Stimulated activated CD4-positive, alpha-beta T cell treated with anti-CD3 and anti-CD28 coated beads, TNF-alpha, amount 100 ng/mL, for 48 hours (primary cell): ENCODE measurements at regions not wholly inside any gene's neighbourhood (a gene's known extent, or its start where the extent isn't known, plus 50 kb on each side); places are given as distances from the start of the nearest gene placed in this dataset.
"Not testable (repeated sequence)": the region's sequence is repeated elsewhere in the genome, so short reads cannot be mapped to it uniquely, and the experiment has no call there.

ENCODE experiments used
- DNase-seq, 3 donors: peaks; one replicate each; pipeline ENCODE4 v3.0.0-alpha.2; 2020; ENCODE audit warnings: low read depth in 3 of 3

DNA sequence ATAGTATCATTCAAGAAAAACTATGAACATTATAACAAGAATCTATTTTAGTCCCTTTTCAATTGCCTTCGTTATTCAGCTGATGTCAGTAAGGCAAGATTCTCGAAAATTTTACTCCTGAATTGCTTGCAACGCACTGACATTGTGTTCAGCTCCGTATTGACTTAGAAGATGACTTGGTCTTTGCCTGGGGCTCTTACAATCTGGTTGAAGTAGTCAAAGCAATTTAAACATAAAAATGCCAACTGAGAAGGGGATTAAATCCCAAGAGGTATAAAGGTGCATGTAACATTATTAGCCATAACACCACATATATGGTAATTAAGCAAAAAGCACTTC lies 507.1 kb downstream of the CENPC start:
- DNase-seq: no peak

DNA sequence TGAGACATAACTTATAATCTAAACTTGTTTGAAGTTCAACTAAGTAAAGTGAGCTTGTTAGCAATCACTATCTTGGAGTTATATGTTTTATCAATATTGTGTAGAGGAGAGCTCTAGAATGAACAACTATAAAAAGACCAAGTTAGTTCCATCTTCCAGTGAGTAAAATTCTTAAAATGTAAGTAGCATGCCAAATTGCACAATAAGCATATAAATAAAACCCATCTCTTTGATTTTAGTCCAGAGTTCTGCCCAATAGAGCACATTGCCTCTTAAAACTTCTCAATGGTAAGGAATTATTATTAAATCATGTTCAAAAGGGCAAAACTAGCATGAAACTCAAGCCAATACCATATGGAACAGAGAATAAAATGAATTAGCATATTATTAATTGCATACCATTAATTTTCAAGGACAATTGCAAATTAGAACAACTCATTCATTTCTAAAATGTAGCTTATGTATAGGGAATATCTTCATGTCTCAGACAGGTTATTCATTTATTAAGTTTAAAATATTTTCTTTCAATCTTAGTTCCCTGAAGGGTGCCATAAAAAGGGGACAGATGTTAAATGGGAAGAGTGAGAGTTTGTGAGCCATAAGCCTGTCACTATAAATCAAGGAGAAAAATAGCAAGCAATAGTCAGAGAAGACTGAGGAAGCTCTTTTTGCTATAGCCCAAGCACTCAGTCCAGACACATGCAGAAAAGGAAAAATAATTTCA lies 507.6 kb downstream of the CENPC start:
- no peak for DNase-seq

DNA sequence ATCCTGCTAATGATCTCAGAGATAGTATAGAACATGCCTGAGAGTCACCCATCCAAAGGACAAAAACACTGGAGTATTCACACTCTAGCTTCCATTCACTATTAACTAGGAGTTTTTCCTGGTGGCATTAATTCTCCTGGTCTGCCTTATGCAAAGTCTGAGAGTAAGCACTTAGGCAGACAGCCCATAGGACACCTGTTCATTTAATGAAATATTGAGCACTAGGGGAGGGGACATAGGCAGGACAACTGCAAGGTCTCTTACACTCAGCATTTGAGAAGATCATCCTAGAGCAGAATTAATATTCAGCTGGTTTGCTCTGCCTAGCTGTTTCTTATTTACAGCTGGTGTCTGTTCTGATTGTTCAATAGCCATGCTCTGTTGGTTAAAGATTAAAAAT lies 508.5 kb downstream of the CENPC start:
- no peak for DNase-seq

DNA sequence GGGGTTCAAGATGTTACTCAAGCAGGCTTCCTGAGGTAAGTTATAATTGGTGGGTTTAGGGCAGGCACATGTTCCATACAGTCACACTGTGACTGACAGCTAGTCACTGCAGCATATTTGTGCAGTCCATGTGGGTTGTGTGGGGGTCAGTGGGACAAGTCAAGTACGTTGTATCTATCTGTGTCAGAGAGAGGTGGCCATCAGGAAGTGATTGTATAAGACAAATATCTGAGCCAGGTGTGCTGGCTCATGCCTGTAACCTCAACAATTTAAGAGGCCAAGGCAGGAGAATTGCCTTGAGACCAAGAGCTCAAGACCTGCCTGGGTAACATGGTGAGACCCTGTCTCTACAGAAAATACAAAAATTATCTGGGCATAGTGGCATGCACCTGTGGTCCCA lies 509.3 kb downstream of the CENPC start:
- no peak for DNase-seq

DNA sequence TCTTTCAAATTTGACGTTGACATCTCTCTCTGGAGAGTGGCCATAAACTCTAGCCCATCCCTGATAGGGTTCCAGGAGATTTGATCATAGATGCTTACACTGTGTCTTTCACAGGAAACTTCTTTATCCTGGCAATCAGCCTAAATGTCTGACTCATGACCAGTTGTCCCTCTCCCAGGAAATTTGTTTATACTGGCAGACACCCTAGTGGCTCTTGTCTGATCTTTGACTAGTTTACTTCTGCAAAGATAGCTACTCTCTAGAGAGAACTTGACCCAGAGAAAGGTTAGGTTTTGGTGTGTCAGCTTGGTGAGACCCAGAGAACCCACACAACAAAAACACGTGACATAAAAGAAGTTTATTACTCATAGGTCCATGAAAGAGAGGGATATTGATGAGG lies 509.8 kb downstream of the CENPC start:
- DNase-seq: no peak

DNA sequence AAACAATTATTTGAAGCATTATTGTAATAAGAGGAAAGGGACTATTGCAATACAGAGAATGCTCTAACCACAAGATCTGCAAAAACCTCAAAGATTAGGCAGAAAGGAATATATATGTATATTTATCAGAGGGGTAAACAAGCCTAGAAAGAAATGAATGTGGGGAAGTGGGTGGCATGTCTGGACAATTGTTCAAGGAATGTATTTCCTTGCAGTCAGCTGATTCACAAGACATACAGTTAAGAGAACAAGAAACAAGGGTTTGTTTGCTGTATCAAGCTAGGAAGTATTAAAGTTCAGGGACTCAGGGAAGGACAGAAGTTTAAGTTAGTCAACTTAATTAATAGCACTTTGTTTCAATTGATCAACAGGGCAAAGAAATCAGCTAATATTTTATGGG lies 514.7 kb downstream of the CENPC start:
- no peak for DNase-seq

DNA sequence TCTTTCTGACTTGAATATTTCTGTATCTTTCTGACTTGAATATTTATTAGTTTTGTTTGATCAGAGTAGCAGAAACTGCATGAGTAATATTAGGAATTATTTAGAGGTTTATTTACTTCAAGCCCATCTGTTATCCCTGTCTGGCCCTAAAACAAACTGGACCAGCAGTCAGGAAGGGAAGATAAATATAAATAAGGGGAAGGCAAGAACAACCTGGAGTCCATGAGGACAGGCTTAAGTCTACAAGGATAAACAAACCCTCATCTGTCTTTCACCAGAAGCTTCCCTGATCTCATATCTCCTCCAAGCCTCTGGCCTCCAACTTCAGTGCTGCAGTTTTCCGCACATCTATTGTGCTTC lies 524.9 kb downstream of the CENPC start:
- DNase-seq: no peak

DNA sequence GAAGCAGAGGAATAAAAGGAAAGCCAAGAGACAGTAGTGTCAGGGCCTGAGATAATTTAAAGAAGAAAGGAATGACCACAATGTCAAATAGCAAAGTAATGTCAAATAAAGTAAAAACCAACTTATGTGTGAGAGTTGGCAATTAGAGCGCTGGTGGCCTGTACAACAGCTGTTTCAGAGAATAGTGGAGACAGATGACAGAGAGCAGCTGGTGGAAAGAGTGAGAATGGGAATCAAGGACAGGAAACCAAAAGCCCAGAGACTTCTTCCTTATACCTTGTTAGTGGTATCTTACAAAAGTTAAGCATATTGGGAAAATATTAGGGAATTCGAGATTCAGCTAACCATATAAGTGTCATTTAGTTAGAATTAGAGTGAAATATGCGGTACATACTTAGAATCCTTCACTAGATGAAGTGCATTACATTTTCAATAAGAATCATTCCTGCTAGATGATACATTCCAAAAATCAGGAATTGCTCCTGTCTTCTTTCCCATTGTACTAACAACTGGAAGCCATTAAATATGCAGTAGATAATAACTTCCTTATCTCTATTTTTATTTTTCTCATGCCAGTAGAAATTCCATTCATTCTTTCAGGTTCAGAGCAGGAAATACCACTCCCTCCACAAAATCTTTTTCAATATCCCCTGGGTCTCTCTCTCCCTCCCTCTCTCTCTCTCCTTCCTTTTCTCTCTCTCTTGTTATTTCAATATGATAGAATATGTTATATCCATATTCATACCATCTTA lies 525.4 kb downstream of the CENPC start:
- DNase-seq: no peak

DNA sequence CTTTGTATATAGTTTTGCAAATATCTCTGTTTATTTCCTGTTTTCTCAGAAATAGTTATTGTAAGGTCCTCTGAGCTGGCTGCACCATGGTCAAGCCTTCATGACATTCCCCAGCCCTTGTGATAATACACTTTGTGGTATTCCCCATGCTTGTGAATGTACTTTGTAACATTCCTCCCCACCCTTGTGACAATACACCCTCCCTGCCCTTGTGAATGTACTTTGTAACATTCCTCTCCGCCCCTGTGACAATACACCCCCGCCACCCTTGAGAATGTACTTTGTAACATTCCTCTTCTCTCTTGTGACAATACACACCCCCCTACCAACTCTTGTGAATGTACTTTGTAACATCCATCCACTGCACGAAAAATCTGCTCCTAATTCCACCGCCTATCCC lies 530.7 kb downstream of the CENPC start:
- no peak for DNase-seq

DNA sequence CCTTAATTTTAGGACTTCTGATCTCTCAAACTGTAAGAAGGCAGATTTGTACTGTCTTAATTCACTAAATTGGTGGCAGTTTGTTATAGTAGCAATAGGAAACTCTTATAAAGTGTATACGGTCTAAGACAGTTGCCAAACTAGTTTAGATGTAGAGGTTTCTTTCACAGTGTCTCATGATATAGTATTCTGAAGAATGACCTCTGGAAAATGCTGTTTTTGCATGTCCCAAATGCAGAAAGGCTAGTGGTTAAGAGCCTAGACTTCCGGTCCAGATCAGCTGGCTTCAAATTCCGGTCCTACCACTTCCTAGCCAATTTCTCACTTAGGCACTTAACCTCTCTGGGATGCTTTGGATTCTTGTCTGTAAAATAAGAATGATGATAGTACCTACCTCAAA lies 538.5 kb downstream of the CENPC start:
- DNase-seq: no peak

DNA sequence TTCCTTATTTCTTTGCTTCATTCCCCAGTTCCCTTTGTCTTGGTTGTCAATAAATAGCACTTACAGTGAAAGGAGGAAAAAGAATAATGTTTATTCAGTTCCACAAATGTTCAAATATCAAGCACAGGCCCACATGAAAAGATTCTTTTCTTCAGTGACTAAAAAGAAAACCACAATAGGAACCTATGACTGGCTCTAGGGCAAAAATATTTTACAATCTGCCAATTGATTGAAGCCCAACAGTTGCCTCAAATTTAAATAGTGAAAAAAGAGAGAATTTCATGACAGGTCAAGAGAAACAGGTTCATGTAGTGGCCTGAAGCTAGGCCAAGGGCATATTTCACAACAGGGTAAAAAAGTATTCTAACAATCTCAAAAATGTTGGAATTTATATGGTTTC lies 553.8 kb downstream of the CENPC start:
- DNase-seq: no peak

DNA sequence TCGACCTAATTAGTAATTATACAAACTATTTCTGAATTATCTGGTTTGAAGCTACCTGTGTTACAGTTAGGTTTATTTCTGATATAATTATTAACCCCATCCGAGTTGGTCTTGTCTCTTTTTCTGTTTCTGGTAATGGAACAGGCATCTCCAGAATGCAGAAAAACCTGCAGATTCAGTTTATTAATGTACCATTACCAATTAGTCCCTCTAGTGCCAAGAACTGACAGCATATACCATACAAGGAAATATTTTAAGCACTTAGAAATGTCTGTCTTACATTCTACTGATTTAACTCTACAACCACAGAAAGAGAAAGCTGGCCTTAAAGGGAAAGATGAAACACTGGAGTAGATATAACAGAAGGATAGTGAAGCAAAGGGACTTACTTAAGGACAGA lies 570.6 kb downstream of the CENPC start:
- DNase-seq: no peak

DNA sequence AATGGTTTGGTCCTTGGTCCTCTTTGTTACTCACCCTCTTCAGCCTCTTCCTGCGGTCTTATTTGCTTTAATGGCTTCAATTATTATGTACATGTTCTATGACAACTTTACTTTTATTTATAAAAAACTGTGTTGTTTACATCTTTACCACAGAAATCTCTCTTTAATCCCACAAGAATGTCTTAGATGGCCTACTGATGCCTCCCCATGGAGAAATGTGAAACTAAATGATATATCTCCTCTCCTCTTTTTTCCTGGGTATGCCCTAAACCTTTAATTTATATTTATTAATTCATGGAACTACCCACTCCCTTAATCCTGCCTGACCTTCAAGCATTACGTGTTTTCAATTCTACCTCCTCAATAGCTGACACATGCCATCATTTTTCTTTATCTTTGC lies 573.2 kb downstream of the CENPC start:
- no peak for DNase-seq

DNA sequence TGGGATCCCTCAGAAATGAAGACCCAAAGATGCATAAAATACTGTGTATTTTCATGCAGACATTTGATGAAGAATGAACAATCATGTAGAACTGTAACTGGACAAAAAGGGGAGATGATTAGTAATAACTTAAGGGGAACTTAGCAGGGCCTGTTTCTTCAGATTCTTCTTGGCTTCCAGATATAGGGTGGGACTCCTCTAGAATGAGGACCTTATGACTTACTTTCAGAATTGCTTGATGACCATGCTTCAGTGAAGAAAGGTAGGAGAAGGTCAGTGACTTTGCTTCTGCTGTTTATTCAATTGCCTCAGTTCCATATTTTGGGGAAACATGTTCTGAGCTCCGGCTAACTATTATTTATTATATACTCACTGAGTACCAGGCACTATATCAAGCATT lies 580.8 kb downstream of the CENPC start:
- no peak for DNase-seq

DNA sequence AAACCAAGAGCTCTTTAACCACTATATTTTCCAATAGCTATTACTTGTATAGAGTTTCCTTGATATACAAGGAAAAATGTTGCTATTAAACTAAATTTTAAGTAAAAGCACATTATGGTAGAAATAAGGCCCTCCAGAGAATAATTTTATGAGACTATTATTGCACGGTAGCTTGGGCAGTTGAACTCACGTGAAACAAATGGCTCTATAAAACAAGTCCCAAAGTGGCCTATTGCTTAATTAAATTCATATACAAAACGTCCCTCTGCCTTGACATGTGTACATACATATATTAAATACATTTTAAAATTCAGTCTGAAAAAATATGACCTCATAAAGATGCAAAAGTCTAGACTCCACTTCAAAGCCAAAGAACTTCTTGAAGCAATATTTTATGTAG lies 582.2 kb downstream of the CENPC start:
- DNase-seq: no peak

DNA sequence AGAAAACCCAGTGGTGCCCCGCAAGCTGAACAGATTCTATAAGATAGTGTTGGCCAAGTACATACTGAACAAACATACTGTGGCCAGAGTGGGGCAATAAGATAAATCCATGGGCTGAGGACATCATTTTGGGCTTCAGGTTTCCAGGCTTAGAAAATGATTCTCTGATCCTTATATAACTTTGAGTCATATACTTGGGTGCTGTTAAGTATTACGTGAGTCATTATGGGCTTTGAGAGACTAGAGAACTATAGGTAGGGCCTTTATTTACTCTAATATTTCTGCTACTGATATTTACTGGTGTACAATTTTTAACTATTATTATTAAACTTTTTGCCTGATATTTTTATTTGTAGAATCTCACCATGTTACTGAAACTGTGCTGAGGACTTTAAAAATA lies 586.1 kb downstream of the CENPC start:
- no peak for DNase-seq

DNA sequence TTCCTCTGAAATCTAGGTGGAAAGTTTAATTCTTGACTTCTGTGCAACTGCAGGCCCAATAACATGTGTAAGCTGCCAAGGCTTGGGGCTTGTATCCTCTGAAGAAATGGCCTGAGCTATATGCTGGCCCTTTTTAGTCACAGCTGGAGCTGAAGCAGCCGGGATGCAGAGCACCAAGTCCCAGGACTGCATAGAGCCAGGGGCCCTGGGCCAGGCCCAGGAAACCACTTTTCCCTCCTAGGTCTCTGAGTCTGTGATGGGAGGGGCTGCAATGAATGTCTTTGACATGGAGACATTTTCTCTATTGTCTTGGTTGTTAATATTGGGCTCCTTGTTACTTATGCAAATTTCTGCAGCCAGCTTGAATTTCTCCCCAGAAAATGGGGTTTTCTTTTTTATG lies 588.5 kb downstream of the CENPC start:
- no peak for DNase-seq

DNA sequence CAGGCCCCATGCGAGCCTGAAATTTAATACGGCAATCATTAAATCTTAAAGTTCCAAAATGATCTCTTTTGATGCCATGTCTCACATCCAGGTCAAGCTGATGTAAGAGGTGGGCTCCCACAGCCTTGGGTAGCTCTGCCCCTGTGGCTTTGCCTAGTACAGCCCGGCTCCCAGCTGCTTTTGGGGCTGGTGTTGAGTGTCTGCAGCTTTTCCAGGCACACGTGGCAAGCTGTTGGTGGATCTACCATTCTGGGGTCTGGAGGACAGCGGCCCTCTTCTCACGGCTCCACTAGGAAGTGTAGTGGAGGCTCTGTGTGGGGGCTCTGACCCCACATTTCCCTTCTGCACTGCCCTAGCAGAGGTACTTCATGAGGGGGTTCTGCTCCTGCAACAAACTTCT lies 588.9 kb downstream of the CENPC start:
- no peak for DNase-seq

DNA sequence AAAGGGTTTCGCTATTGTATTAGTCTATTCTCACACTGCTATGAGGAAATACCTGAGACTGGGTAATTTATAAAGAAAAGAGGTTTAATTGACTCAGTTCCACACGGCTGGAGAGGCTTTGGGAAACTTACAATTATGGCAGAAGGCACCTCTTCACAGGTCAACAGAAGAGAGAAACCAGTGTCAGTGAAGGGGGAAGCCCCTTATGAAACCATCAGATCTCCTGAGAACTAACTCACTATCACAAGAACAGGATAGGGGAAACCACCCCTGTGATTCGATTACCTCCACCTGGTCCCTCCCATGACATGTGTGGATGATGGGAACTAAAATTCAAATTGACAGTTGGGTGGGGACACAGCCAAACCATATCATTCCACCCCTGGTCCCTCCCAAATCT lies 589.5 kb downstream of the CENPC start:
- DNase-seq: no peak

DNA sequence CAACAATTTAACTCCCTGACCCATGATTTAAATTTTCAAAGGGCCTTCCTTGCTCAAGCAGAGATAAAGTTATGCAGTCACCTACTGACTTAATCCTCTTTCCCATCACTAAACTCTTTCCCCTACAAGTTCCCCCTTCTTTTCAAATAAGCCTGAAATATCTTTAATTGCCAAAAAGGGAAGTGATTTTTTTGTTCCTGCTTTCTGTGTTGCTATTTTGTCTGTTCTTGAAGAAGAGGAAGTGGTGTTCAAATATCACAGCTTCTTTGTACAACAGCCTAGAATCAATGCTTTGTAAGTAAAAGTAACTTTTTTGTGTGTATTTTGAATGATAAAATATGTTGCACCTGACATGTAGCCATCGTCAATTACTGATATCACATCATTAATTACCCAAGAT lies 595.9 kb downstream of the CENPC start:
- no peak for DNase-seq

DNA sequence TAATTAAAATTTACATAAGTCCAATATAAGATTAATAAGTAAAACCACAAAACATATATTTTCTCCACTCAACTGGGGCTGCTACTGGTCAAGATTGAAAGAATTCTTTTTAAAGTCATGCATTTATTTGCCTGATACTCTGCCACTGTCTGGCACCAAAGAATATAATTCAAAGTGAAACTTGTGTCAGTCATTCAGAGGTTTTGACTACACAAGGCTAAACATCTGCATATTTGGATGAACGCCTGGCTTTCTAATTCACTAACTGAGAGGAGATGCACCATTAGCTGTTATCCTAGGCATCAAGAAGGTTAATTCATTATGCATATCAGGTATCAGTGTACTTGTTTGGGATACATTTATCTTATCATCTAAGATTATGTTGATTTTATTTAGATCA lies 598.5 kb downstream of the CENPC start:
- DNase-seq: no peak

DNA sequence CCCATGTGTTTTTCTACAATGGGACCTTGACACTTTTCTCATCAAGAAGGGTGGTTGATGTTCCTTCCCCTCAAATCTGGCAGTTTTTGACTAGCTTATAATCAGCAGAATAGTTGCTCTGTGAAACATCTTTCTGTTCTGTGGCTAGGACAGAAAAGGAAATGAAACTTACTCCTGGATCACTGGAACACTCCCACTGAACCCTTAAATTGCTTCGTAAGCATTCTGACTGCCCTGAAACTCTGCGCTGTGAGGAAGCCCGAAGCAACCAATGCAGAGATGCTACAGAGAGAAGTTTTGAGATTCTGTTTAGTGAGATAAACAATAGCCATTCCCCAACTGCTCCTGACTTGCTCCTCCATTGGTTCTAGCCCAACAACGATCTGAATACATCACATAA lies 602.2 kb downstream of the CENPC start:
- DNase-seq: no peak

DNA sequence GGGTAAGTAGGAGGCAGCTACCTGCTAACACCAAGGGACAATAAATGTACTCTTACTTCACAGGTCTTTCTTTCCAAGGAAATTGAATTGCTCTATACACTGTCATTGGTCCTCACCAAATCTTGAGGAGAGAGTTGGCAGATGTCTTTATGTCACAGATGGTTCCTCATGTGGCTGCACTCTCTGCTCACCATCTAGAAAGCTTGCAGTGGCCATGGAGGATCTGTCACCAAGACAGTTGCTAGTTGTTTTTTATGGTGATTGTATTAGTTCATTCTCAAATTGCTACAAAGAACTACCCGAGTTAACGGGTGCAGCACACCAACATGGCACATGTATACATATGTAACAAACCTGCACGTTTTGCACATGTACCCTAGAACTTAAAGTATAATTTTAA lies 613.3 kb downstream of the CENPC start:
- not testable (repeated sequence) for DNase-seq

DNA sequence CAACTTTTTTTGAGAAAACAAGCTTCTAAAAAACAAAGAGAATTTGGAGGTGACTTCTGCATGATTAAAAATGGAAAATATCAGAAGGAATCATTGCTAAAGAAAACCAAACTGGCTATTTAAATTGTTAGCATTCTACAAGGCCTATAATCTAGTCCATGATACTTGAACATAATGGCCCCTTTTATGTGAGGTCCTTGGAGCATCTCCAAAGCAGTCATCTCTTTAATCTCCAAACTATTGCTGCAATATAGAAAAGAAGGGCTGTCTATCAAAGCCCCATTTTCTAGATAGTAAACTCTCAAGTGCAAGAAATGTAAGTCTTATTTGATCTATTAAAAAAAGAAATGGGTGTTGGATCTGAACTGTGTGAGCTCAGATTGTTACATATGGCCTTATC lies 615.1 kb downstream of the CENPC start:
- DNase-seq: no peak
